Neural progenitor cell (in vitro differentiated cells): ENCODE measurements at regions not wholly inside any gene's neighbourhood (a gene's known extent, or its start where the extent isn't known, plus 50 kb on each side); places are given as distances from the start of the nearest gene placed in this dataset.

Experiments used
- DNase-seq: peaks from one replicate; pipeline ENCODE4 v3.0.0-alpha.2; 2016; ENCODE audit warnings: low spot score
- H2AFZ ChIP-seq: fragments of 200-600 bp; sonication (generic); replicated peaks from 2 replicates; pipeline ENCODE4 v1.6.1; 2016; ENCODE audit warnings: antibody characterized with exemption
- H3F3A ChIP-seq: fragments of 200-600 bp; sonication (generic); 2 replicates; pipeline ENCODE4 v1.6.1; 2016; ENCODE audit warnings: antibody characterized with exemption, low read depth
- H3K27ac ChIP-seq: fragments of 200-600 bp; sonication (generic); 2 replicates; pipeline ENCODE4 v1.5.1; 2016; ENCODE audit warnings: mild to moderate bottlenecking
- H3K27me3 ChIP-seq: fragments of 200-600 bp; sonication (generic); 2 replicates; pipeline ENCODE4 v1.6.1; 2016; ENCODE audit warnings: mild to moderate bottlenecking, moderate library complexity
- H3K36me3 ChIP-seq: fragments of 200-600 bp; sonication (generic); 2 replicates; pipeline ENCODE4 v1.5.1; 2016
- H3K4me1 ChIP-seq: fragments of 200-600 bp; sonication (generic); 2 replicates; pipeline ENCODE4 v1.6.1; 2016; ENCODE audit warnings: mixed run types
- H3K4me2 ChIP-seq: fragments of 200-600 bp; sonication (generic); 2 replicates; pipeline ENCODE4 v1.6.1; 2016
- H3K4me3 ChIP-seq: fragments of 200-600 bp; sonication (generic); 2 replicates; pipeline ENCODE4 v1.5.1; 2016
- H3K79me2 ChIP-seq: fragments of 200-600 bp; sonication (generic); 2 replicates; pipeline ENCODE4 v1.6.1; 2016; ENCODE audit warnings: low read depth
- H3K9ac ChIP-seq: fragments of 200-600 bp; sonication (generic); 2 replicates; pipeline ENCODE4 v1.6.1; 2016
- H3K9me3 ChIP-seq: fragments of 200-600 bp; sonication (generic); 2 replicates; pipeline ENCODE4 v1.5.1; 2016; ENCODE audit warnings: low read depth
- H4K20me1 ChIP-seq: fragments of 200-600 bp; sonication (generic); 2 replicates; pipeline ENCODE4 v1.6.1; 2016; ENCODE audit warnings: low read depth
- H3K27ac Mint-ChIP-seq: 3 replicates; pipeline ENCODE4 v1.8.0; 2021; ENCODE audit warnings: mixed read lengths
- H3K27me3 Mint-ChIP-seq: 2 replicates; pipeline ENCODE4 v1.8.0; 2022; ENCODE audit warnings: low read depth, mild to moderate bottlenecking, inconsistent platforms, moderate library complexity, mixed read lengths; ENCODE audit not compliant: insufficient read depth
- H3K36me3 Mint-ChIP-seq: 3 replicates; pipeline ENCODE4 v1.8.0; 2021; ENCODE audit warnings: mixed read lengths
- H3K4me1 Mint-ChIP-seq: 3 replicates; pipeline ENCODE4 v1.8.0; 2021; ENCODE audit warnings: mixed read lengths
- H3K4me3 Mint-ChIP-seq: 3 replicates; pipeline ENCODE4 v1.8.0; 2021; ENCODE audit warnings: mild to moderate bottlenecking, moderate library complexity, mixed read lengths
- H3K9me3 Mint-ChIP-seq: 3 replicates; pipeline ENCODE4 v1.8.0; 2020; ENCODE audit warnings: mixed read lengths
- CTCF ChIP-seq: fragments of 200-600 bp; sonication (generic); IDR thresholded peaks from 2 replicates; pipeline ENCODE4 v1.5.1; 2017; ENCODE audit warnings: antibody characterized with exemption, mild to moderate bottlenecking
- EZH2 ChIP-seq: fragments of 200-600 bp; sonication (generic); IDR thresholded peaks from 2 replicates; pipeline ENCODE4 v1.6.1; 2017; ENCODE audit warnings: antibody characterized with exemption, mild to moderate bottlenecking, moderate library complexity
- EZH2phosphoT487 ChIP-seq: fragments of 200-600 bp; sonication (generic); IDR thresholded peaks from 2 replicates; pipeline ENCODE4 v1.6.1; 2017; ENCODE audit warnings: antibody characterized with exemption

- Histone ChIP-seq H2AFZ (no peak overlapping the region), H3K27me3 (no peaks in the 10 kb centered on the region), H3K9me3 (no peaks in the 10 kb centered on the region), H3K4me2 (no peak overlapping the region), H3K4me1 (no peaks in the 10 kb centered on the region), H3K27ac (no peak overlapping the region), H3K9ac (no peak overlapping the region), H3F3A (no peaks in the 10 kb centered on the region), H3K4me3 (no peak overlapping the region), H3K36me3 (no peaks in the 10 kb centered on the region), H3K79me2 (no peaks in the 10 kb centered on the region), H4K20me1 (no peaks in the 10 kb centered on the region)
- DNase-seq = no peak
- Mint-ChIP-seq H3K9me3 (no peaks in the 10 kb centered on the region), H3K27me3 (peaks cover 11% of the 10 kb centered on the region), H3K27ac (peak overlapping the region; percentile 0), H3K4me1 (peaks cover 26% of the 10 kb centered on the region), H3K4me3 (no peak overlapping the region), H3K36me3 (no peaks in the 10 kb centered on the region)
- TF ChIP-seq EZH2 (no peak), CTCF (no peak), EZH2phosphoT487 (no peak)
Observed at GRCh38 chr12:107372229-107372658, 278.9 kb upstream of the CRY1 start.

- H3K4me1 Mint-ChIP-seq = peaks cover 26% of the 10 kb centered on the region
- Histone ChIP-seq H3K4me2 (no peak overlapping the region), H3K79me2 (no peaks in the 10 kb centered on the region), H3K36me3 (no peaks in the 10 kb centered on the region), H3K9me3 (no peaks in the 10 kb centered on the region), H3K4me1 (no peaks in the 10 kb centered on the region), H3K27me3 (no peaks in the 10 kb centered on the region), H3K4me3 (no peak overlapping the region), H3F3A (no peaks in the 10 kb centered on the region), H3K9ac (no peak overlapping the region), H4K20me1 (no peaks in the 10 kb centered on the region), H2AFZ (no peak overlapping the region), H3K27ac (no peak overlapping the region)
- H3K4me3 Mint-ChIP-seq = no peak overlapping the region
- no peaks in the 10 kb centered on the region for H3K36me3 Mint-ChIP-seq
- peaks cover 11% of the 10 kb centered on the region for H3K27me3 Mint-ChIP-seq
- DNase-seq = no peak
- TF ChIP-seq EZH2 (no peak), EZH2phosphoT487 (no peak), CTCF (no peak)
- no peak overlapping the region for H3K27ac Mint-ChIP-seq
- no peaks in the 10 kb centered on the region for H3K9me3 Mint-ChIP-seq
Observed at GRCh38 chr12:107373238-107373809, 280.0 kb upstream of the CRY1 start.

- Histone ChIP-seq H3K36me3 (no peaks in the 10 kb centered on the region), H3K4me2 (no peak overlapping the region), H3K4me1 (no peaks in the 10 kb centered on the region), H3K27me3 (no peaks in the 10 kb centered on the region), H4K20me1 (no peaks in the 10 kb centered on the region), H3K79me2 (no peaks in the 10 kb centered on the region), H3K4me3 (no peak overlapping the region), H3K27ac (no peak overlapping the region), H3F3A (no peaks in the 10 kb centered on the region), H3K9me3 (no peaks in the 10 kb centered on the region), H2AFZ (no peak overlapping the region), H3K9ac (no peak overlapping the region)
- no peaks in the 10 kb centered on the region for H3K36me3 Mint-ChIP-seq
- no peak overlapping the region for H3K4me3 Mint-ChIP-seq
- peaks cover 27% of the 10 kb centered on the region for H3K4me1 Mint-ChIP-seq
- no peak for DNase-seq
- H3K9me3 Mint-ChIP-seq = peaks cover under 1% of the 10 kb centered on the region
- TF ChIP-seq EZH2phosphoT487 = no peak
- H3K27me3 Mint-ChIP-seq = peaks cover 12% of the 10 kb centered on the region
- H3K27ac Mint-ChIP-seq = no peak overlapping the region
Observed at GRCh38 chr12:107374161-107374840, 281.0 kb upstream of the CRY1 start.

GRCh38 chr12:107375231-107375630 is 281.9 kb upstream of the CRY1 start:
- Histone ChIP-seq H3K79me2 (no peaks in the 10 kb centered on the region), H3K36me3 (no peaks in the 10 kb centered on the region), H3K4me1 (peaks cover 4% of the 10 kb centered on the region), H3K27ac (no peak overlapping the region), H3K27me3 (no peaks in the 10 kb centered on the region), H3K4me3 (no peak overlapping the region), H3K9me3 (no peaks in the 10 kb centered on the region), H3K4me2 (no peak overlapping the region), H3F3A (no peaks in the 10 kb centered on the region), H4K20me1 (no peaks in the 10 kb centered on the region), H2AFZ (no peak overlapping the region), H3K9ac (no peak overlapping the region)
- Mint-ChIP-seq H3K4me3 (no peak overlapping the region), H3K27me3 (peaks cover 4% of the 10 kb centered on the region), H3K36me3 (no peaks in the 10 kb centered on the region), H3K27ac (no peak overlapping the region), H3K9me3 (peaks cover 3% of the 10 kb centered on the region), H3K4me1 (peaks cover 33% of the 10 kb centered on the region)
- TF ChIP-seq CTCF = no peak
- DNase-seq = no peak
